HepG2 (cell line): ENCODE measurements at regions not wholly inside any gene's neighbourhood (a gene's known extent, or its start where the extent isn't known, plus 50 kb on each side); places are given as distances from the start of the nearest gene placed in this dataset.

Experiments
- ATAC-seq: fragments of 200-7000 bp; cut with Tn5 transposase; 3 replicates; pipeline ENCODE4 v1.9.1; 2020; ENCODE audit warnings: mild to moderate bottlenecking, moderate library complexity
- BruUV-seq: library from RNA; stranded (reverse); fragments of 400-500 nt; replicated peaks from 2 replicates; lab custom pipeline; 2021; lab: Mats Ljungman, UMichigan
- CTCF ChIA-PET: fragments of 300-600 bp; formaldehyde crosslinking; extraction: SDS; loops from one replicate; lab custom pipeline; 2021; ENCODE audit warnings: low total read pairs, inconsistent platforms, low intra/inter-chr PET ratio; lab: Yijun Ruan, JAX
- POLR2A ChIA-PET: fragments of 350-600 bp; sonication (Branson Sonifier 250); formaldehyde crosslinking; loops from one replicate; lab custom pipeline; 2020; ENCODE audit warnings: antibody characterized with exemption, inconsistent platforms; lab: Yijun Ruan, JAX
- DNase-seq: peaks from one replicate; pipeline ENCODE4 v3.0.0-alpha.2; 2015; ENCODE audit warnings: low spot score
- FAIRE-seq: peaks from 3 replicates; lab custom pipeline; 2011; peaks lifted over from hg19 to GRCh38; lab: Jason Lieb, UNC
- H2AFZ ChIP-seq: one replicate; pipeline ENCODE4 v1.6.1; 2011; ENCODE audit warnings: low read length, inconsistent platforms
- H3K27ac ChIP-seq: fragments of 300-600 bp; 3 replicates; pipeline ENCODE4 v1.8.0; 2011; ENCODE audit warnings: mixed run types, mild to moderate bottlenecking, mixed read lengths, low read length, inconsistent platforms; ENCODE audit not compliant: insufficient read depth; ENCODE audit errors: extremely low read length
- H3K27me3 ChIP-seq, 2 experiments: fragments of 200-600 bp in 1 of 2; 2 replicates in 1 of 2; 3 replicates in 1 of 2; pipeline versions ENCODE4 v1.6.0 to v1.8.0; 2011; ENCODE audit warnings: low read length in 2 of 2, mild to moderate bottlenecking in 2 of 2, moderate library complexity in 2 of 2, inconsistent platforms in 1 of 2; ENCODE audit not compliant: insufficient read depth in 2 of 2, control insufficient read depth in 1 of 2
- H3K36me3 ChIP-seq, 2 experiments: fragments of 200-600 bp in 1 of 2; replicated peaks in 1 of 2; 2 replicates in 1 of 2; 3 replicates in 1 of 2; pipeline versions ENCODE4 v1.5.1 to v1.8.0; 2011; ENCODE audit warnings: low read length in 2 of 2, inconsistent platforms in 1 of 2; ENCODE audit not compliant: insufficient read depth in 2 of 2, control insufficient read depth in 1 of 2
- H3K4me1 ChIP-seq: 2 replicates; pipeline ENCODE4 v1.5.1; 2012; ENCODE audit warnings: low read length, inconsistent platforms; ENCODE audit not compliant: insufficient read depth
- H3K4me2 ChIP-seq: 2 replicates; pipeline ENCODE4 v1.6.0; 2011; ENCODE audit warnings: low read depth, low read length, inconsistent platforms
- H3K4me3 ChIP-seq, 3 experiments: fragments of 200-600 bp in 1 of 3; sonication (generic), shearing (Covaris generic) in 1 of 3; replicated peaks in 1 of 3; 2 replicates each; pipeline ENCODE4 v1.5.1; 2011 to 2016; ENCODE audit warnings: low read length in 3 of 3, inconsistent platforms in 2 of 3, low read depth in 2 of 3, mild to moderate bottlenecking in 2 of 3, control low read depth in 1 of 3, mixed read lengths in 1 of 3; ENCODE audit not compliant: insufficient read depth in 1 of 3
- H3K79me2 ChIP-seq: one replicate; pipeline ENCODE4 v1.6.1; 2011; ENCODE audit warnings: low read length, inconsistent platforms; ENCODE audit not compliant: insufficient read depth
- H3K9ac ChIP-seq: 2 replicates; pipeline ENCODE4 v1.6.0; 2011; ENCODE audit warnings: mild to moderate bottlenecking, low read depth, low read length, inconsistent platforms; ENCODE audit not compliant: insufficient read depth
- H3K9me3 ChIP-seq: 2 replicates; pipeline ENCODE4 v1.5.1; 2012; ENCODE audit warnings: mild to moderate bottlenecking, low read length
- H4K20me1 ChIP-seq: 2 replicates; pipeline ENCODE4 v1.6.0; 2011; ENCODE audit warnings: inconsistent platforms, mild to moderate bottlenecking, low read length, moderate library complexity; ENCODE audit not compliant: insufficient read depth
- FLYWCH1 ChIP-seq: sonication (generic); formaldehyde crosslinking; IDR thresholded peaks from 2 replicates; pipeline ENCODE4 v1.8.1; 2023; ENCODE audit warnings: mild to moderate bottlenecking, missing genetic modification reagents
- GABPA ChIP-seq, 2 experiments: IDR thresholded peaks; 2 replicates each; pipeline ENCODE4 v1.6.1; 2011 to 2016; ENCODE audit warnings: low read depth in 2 of 2, low read length in 1 of 2, missing biosample characterization in 1 of 2, missing genetic modification characterization in 1 of 2
- MLLT10 ChIP-seq: sonication (generic); formaldehyde crosslinking; IDR thresholded peaks from 2 replicates; pipeline ENCODE4 v1.4.0; 2020; ENCODE audit warnings: missing genetic modification reagents
- RARG ChIP-seq: sonication (generic); formaldehyde crosslinking; IDR thresholded peaks from 2 replicates; pipeline ENCODE4 v1.4.0; 2020; ENCODE audit warnings: low read depth, mild to moderate bottlenecking, missing genetic modification reagents
- YY1 ChIP-seq: IDR thresholded peaks from 2 replicates; pipeline ENCODE4 v1.6.1; 2011; ENCODE audit warnings: low read length, low read depth, moderate library complexity, mild to moderate bottlenecking; ENCODE audit not compliant: insufficient read depth, insufficient replicate concordance
- ZEB1 ChIP-seq: IDR thresholded peaks from 2 replicates; pipeline ENCODE4 v1.6.1; 2012; ENCODE audit warnings: mild to moderate bottlenecking, low read depth, inconsistent platforms; ENCODE audit not compliant: insufficient replicate concordance
- ZFP36L1 ChIP-seq: sonication (generic); formaldehyde crosslinking; IDR thresholded peaks from 2 replicates; pipeline ENCODE4 v1.8.0; 2022; ENCODE audit warnings: mild to moderate bottlenecking, missing genetic modification reagents, moderate library complexity
- ZNF547 ChIP-seq: sonication (generic); formaldehyde crosslinking; IDR thresholded peaks from 2 replicates; pipeline ENCODE4 v1.5.1; 2020; ENCODE audit warnings: mild to moderate bottlenecking, missing genetic modification reagents
- ZSCAN29 ChIP-seq: sonication (generic); formaldehyde crosslinking; conservative IDR thresholded peaks from 2 replicates; pipeline ENCODE4 v1.4.0; 2020; ENCODE audit warnings: mild to moderate bottlenecking, missing genetic modification reagents
- WGBS: methylation state at CpG from one replicate; pipeline ENCODE4 v1.1.6; 2017; ENCODE audit warnings: low lambda C conversion rate; 5-methylcytosine and 5-hydroxymethylcytosine counted together
- in situ Hi-C: cut with HindIII; loops from 2 replicates; pipeline ENCODE4 v1.10.0; 2017; ENCODE audit warnings: low pct_unique_long_range_greater_than_20kb; ENCODE audit not compliant: extremely low pct_ligation_motif_present
- intact Hi-C: fragments of 100-400 bp; cut with micrococcal nuclease; formaldehyde crosslinking; loops from one replicate; pipeline ENCODE4 v1.10.0; 2022; ENCODE audit not compliant: unreplicated experiment
- TF ChIP-seq, protein P1 (sequence below): sonication (generic); formaldehyde crosslinking; IDR thresholded peaks from 2 replicates; pipeline ENCODE4 v1.5.0; 2020; ENCODE audit warnings: mild to moderate bottlenecking, missing genetic modification reagents, borderline replicate concordance
- TF ChIP-seq, protein P2 (sequence below): sonication (generic); formaldehyde crosslinking; IDR thresholded peaks from 2 replicates; pipeline ENCODE4 v1.4.0; 2020; ENCODE audit warnings: mild to moderate bottlenecking, missing genetic modification reagents
- TF ChIP-seq, protein P3 (sequence below): IDR thresholded peaks from 2 replicates; pipeline ENCODE4 v1.6.1; 2018; ENCODE audit warnings: missing genetic modification reagents, mild to moderate bottlenecking, missing compliant biosample characterization
- TF ChIP-seq, protein P4 (sequence below): sonication (generic); formaldehyde crosslinking; conservative IDR thresholded peaks from 2 replicates; pipeline ENCODE4 v1.4.0; 2020; ENCODE audit warnings: missing genetic modification reagents
- TF ChIP-seq, protein P5 (sequence below): sonication (generic); formaldehyde crosslinking; IDR thresholded peaks from 2 replicates; pipeline ENCODE4 v1.8.0; 2022; ENCODE audit warnings: missing genetic modification reagents, mild to moderate bottlenecking, moderate library complexity, borderline replicate concordance

DNA sequence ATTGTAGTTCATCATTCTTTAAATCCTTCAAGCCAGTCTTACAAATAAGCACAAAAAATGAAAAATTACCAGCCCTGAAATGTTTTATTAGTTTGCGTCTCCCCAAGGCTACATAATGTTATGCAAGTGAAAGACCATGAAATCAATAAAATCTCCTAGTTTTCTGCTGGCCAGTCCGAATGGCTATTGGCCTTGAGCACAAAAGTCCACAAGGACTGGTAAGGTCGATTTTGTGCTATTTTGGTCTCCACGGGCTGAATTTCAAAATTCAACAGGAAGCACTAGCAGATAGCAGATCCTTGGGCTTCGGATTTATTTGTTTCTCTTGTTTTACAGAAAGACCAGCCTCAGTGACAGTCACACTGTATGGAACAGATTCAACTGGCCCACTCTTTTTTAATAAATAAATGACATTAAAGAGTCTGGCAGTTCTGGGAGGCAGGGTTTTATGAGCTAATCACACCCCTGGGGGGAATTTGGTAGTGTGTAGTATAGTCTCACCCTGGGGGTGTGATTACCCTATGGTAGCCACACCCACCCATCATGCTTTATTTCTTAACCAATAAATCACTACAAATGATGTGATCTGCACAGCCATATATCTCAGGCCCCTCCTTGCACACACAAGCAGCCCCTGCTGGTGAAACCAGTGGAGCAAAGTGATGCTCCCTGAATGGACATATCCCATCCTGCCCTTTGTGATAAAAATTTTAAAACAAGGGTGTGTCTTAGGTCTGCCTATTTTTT lies 51.1 kb upstream of the TMEM33 start (continued):
- TF ChIP-seq ZFP36L1 (CRISPR knock-in tag) (no peak), MLLT10 (CRISPR knock-in tag) (no peak), ZNF547 (CRISPR knock-in tag) (no peak), FLYWCH1 (CRISPR knock-in tag) (no peak)
- TF ChIP-seq, protein P1, sequence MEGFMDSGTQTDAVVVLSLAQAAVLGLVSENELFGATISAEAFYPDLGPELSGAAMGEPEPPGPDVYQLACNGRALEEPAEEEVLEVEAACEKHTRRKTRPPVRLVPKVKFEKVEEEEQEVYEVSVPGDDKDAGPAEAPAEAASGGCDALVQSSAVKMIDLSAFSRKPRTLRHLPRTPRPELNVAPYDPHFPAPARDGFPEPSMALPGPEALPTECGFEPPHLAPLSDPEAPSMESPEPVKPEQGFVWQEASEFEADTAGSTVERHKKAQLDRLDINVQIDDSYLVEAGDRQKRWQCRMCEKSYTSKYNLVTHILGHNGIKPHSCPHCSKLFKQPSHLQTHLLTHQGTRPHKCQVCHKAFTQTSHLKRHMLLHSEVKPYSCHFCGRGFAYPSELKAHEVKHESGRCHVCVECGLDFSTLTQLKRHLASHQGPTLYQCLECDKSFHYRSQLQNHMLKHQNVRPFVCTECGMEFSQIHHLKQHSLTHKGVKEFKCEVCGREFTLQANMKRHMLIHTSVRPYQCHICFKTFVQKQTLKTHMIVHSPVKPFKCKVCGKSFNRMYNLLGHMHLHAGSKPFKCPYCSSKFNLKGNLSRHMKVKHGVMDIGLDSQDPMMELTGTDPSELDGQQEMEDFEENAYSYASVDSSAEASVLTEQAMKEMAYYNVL: no peak
- TF ChIP-seq, protein P2, sequence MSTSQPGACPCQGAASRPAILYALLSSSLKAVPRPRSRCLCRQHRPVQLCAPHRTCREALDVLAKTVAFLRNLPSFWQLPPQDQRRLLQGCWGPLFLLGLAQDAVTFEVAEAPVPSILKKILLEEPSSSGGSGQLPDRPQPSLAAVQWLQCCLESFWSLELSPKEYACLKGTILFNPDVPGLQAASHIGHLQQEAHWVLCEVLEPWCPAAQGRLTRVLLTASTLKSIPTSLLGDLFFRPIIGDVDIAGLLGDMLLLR (CRISPR knock-in tag): no peak

DNA sequence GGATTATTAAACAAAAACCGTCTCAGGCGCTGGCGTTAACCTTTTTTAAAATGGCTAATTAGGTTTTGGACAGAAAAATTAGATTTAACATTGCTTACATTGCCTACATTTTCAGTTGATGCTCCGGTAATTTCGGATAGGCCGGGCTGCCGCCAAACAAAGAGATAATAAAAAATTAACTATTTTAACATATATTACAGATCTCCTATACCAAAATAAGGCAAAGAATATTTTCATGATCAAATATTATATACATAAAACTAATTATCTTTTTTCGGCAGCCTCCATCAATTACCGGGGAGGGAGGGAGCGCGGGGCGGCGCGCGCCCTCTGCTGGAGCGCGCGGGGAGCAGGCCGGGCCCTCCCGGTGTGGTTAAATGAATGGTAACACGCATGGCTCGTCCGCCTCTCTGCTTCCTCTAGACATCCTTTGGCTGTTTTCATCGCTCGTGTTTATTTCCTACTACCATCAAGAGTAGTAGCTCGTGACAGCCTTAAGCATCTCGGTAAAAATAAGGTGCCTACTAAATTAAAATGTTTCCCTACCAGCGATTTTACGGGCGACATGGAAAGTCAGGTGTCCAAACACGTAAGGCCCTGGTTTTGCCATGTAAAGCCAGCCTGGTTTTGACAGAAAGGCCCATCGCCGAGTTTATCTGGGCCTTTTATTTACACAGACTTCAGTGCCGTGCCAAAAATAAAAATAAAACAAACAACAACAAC lies 52.4 kb upstream of the TMEM33 start:
- Histone ChIP-seq H2AFZ (no peak overlapping the region), H3K79me2 (no peaks in the 10 kb centered on the region), H3K9me3 (no peaks in the 10 kb centered on the region), H3K4me1 (peaks cover 16% of the 10 kb centered on the region), H3K36me3 (no peaks in the 10 kb centered on the region), H4K20me1 (no peaks in the 10 kb centered on the region), H3K9ac (no peak overlapping the region), H3K4me2 (no peak overlapping the region), H3K27ac (no peak overlapping the region), H3K27me3 (peaks cover 0 to 15% of the 10 kb centered on the region in 2 experiments), H3K4me3 (no peak overlapping the region)
- CTCF ChIA-PET: no interaction called here
- FAIRE-seq: no peak
- intact Hi-C loops: no loop called here
- POLR2A ChIA-PET: no interaction called here
- in situ Hi-C loops: loop anchor here (10.0 kb wide), 1 partner anchor 618 kb away; no protein-coding TSS in a partner anchor
- 89% methylated on average over 34 of the region's 34 CpGs for WGBS
- BruUV-seq: no TSS peak
- DNase-seq: no peak
- ATAC-seq: no peak
- TF ChIP-seq, protein P3, sequence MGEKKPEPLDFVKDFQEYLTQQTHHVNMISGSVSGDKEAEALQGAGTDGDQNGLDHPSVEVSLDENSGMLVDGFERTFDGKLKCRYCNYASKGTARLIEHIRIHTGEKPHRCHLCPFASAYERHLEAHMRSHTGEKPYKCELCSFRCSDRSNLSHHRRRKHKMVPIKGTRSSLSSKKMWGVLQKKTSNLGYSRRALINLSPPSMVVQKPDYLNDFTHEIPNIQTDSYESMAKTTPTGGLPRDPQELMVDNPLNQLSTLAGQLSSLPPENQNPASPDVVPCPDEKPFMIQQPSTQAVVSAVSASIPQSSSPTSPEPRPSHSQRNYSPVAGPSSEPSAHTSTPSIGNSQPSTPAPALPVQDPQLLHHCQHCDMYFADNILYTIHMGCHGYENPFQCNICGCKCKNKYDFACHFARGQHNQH (CRISPR knock-in tag): no peak
- TF ChIP-seq ZEB1 (no peak), GABPA (IDR thresholded peaks at IDR 0.05; ENCODE audit: low read depth, low read length) (no peak), GABPA (CRISPR knock-in tag; IDR thresholded peaks at IDR 0.05; ENCODE audit: low read depth) (no peak), RARG (no peak), ZSCAN29 (CRISPR knock-in tag) (no peak), YY1 (no peak)
- TF ChIP-seq, protein P4, sequence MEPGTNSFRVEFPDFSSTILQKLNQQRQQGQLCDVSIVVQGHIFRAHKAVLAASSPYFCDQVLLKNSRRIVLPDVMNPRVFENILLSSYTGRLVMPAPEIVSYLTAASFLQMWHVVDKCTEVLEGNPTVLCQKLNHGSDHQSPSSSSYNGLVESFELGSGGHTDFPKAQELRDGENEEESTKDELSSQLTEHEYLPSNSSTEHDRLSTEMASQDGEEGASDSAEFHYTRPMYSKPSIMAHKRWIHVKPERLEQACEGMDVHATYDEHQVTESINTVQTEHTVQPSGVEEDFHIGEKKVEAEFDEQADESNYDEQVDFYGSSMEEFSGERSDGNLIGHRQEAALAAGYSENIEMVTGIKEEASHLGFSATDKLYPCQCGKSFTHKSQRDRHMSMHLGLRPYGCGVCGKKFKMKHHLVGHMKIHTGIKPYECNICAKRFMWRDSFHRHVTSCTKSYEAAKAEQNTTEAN (CRISPR knock-in tag): no peak
- TF ChIP-seq, protein P5, sequence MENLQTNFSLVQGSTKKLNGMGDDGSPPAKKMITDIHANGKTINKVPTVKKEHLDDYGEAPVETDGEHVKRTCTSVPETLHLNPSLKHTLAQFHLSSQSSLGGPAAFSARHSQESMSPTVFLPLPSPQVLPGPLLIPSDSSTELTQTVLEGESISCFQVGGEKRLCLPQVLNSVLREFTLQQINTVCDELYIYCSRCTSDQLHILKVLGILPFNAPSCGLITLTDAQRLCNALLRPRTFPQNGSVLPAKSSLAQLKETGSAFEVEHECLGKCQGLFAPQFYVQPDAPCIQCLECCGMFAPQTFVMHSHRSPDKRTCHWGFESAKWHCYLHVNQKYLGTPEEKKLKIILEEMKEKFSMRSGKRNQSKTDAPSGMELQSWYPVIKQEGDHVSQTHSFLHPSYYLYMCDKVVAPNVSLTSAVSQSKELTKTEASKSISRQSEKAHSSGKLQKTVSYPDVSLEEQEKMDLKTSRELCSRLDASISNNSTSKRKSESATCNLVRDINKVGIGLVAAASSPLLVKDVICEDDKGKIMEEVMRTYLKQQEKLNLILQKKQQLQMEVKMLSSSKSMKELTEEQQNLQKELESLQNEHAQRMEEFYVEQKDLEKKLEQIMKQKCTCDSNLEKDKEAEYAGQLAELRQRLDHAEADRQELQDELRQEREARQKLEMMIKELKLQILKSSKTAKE (CRISPR knock-in tag): no peak
